HG03159 (cell line): ENCODE measurements at regions not wholly inside any gene's neighbourhood (a gene's known extent, or its start where the extent isn't known, plus 50 kb on each side); places are given as distances from the start of the nearest gene placed in this dataset.
A peak's percentile ranks its signal among the peaks of the same experiment; 100 is the strongest.

Source experiments
- ATAC-seq: cut with Tn5 transposase; IDR thresholded peaks from one replicate; pipeline ENCODE4 v1.9.1; 2021; ENCODE audit warnings: mild to moderate bottlenecking, moderate library complexity; ENCODE audit not compliant: unreplicated experiment

DNA sequence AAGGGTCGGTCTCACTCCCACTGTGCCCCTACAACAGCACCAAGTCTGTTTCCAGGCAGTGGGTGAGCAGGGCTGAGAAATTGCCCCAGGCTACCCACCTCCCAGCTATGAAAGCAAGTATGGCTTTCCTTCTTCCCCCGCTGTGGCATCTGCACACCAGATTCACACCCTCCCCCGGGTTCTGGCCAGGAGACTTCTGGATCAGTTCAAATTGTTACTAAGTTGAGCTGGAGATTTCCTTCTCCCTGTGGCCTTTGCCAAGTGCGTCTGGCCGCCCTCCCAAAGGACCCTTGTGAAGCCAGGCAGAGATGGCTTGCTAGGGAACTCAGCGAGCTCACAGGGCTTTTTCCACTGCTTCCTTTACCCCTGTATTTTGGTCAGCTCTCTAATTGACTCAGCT is 555.4 kb downstream of the SH2D4B start:
- ATAC-seq: no peak

- no peak for ATAC-seq
Observed at GRCh38 chr10:81095238-81095637, 557.5 kb downstream of the SH2D4B start.

DNA sequence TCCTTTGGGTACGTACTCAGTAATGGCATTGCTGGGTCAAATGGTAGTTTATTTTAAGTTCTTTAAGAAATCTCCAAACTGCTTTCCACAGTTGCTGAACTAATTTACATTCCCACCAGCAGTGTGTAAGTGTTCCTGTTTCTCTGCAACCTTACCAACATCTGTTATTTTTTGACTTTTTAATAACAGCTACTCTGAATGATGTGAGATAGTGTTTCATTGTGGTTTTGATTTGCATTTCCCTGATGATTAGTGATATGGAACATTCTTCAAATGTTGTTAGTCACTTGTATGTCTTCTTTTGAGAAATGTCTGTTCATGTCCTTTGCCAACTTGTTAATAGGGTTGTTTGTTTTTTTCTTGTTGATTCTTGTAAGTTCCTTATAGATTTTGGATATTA is 558.9 kb downstream of the SH2D4B start:
- peak; percentile 55 for ATAC-seq

DNA sequence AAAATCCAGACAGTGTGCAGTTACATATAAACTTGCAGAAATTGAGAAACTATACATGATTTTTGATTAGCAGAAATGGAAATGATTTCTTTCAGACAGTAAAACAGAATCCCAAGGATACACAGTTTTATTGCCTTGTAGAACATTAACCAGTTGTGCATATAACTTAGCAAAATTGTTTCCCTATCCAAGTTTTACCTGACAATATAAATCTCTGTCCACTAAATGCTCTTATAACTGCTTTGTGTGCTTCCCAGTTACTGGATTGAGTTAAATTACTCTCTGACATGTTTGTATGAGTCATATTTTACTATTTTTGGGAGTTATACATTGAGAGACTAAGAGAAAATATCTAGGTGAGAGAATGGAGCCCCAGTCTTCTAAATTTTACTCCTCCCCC is 563.4 kb downstream of the SH2D4B start:
- no peak for ATAC-seq

DNA sequence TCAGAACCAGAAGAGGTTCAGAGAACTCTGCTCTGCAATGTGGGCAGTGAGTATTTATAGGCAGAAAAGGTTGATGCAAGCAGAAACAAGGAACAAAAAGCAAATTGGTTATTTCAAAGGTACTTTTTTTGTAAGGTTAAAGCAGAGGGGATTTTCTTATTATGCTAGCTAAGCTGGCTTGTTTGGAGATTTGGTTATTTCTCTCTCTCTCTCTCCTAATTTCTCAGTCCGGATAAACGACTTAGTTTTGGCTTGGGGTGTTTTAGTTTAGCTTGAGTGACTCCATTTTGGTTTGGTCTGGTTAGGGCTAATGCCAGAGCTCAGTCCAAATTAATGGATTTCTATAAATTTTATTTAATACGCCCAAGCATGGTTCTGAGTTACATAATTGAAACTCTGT is 566.8 kb downstream of the SH2D4B start:
- ATAC-seq: no peak

- ATAC-seq: peak; percentile 87
Observed at GRCh38 chr10:81108516-81109199, 571.0 kb downstream of the SH2D4B start.

DNA sequence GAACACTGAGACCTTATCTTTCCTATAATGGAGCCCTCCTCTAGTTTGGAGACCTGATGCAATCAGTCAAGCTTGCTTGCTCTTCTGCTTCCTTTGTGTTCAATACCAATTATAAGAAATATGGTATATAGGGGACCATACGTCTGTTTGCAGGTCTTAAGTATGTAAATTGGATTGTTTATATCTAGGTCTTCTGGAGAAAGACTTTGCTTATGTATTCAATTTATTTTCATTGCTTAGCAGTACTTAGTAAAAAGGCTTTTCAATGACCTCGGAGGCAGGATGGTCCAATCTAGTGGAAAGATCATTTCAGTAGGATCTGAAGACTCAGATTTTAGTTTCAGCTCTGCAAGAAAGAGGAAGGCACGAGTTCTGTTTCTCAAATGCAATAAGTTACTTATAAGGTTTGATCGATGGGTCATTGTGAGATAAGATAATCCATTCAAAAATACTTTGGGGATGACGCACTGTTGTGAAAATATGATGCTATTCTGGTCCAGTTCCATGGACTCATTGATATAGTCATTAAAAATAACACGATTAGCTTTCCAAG is 571.6 kb downstream of the SH2D4B start:
- peak; percentile 30 for ATAC-seq

DNA sequence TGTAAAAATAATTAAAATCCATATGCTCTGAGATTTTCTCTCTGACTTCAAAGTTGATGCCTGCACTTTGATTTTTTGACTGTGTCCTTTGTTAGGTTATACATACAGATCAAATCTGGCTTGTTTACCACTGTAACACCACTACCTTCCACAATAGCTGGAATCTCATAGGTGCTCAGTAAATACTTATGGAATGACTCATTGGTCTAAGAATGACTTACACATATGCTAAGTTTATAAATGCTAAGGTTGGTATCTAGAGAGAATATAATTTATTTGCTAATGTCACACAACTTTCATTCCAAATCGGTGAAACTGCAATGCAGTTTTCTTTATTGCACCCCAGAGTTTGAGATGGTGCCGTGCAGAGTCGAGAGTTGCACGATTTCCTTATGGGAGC is 578.5 kb downstream of the SH2D4B start:
- no peak for ATAC-seq

DNA sequence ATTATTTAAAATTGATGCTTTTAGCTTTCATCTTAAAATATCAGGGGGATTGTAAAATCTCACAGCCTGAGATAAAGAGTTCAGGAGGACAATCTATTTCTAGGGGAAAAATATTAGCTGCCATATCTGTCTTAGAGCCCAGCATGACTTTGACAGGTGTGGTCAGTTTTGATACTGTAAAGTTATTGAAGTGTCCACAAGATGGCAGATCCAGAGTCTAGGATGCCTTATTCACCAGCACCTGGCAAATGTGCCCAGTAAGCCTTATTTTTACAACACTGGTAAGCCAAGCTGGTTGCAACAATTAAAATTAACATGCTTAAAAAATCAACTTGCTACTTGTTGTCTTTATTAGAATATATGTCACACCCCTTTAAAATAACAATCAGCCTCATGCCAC is 579.3 kb downstream of the SH2D4B start:
- ATAC-seq: no peak

DNA sequence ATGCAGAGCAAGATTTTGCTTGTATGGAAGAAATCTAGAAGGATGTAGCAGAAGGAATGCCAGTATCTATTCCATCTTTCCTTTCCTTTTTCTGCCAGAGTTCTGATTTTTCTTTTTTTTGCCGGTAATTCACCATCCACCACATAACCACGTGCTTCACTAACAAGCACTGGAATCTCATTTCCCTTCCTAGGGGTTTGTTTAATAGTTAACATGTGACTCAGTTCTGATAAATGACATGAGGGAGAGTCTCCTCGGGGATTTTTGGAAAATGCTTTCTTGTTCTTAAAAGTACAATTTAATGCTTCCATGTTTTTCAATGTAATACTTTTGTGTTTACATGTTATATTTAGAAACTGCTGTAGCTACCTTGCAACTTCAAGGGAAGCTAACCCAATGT is 590.2 kb downstream of the SH2D4B start:
- ATAC-seq: no peak

DNA sequence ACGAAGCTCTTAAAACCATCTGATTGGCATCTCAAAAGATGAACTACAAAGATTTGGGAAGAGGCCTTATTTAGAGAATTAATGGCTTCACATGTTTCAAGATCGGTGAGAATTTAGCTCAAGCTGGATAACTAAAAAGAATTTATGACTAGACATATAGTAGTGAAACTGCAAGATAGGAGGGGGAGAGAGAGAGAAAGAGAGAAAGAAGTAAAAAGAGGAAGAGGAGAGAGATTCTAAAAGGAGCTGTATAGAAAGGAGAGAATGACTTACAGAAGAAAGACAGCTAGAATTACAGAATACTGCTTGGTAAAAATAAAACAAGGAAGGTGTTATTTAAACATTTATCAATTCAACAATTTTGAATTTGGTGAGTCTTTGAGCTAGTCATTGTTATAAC is 592.3 kb downstream of the SH2D4B start:
- ATAC-seq: no peak

GRCh38 chr10:81135851-81136250 is 598.1 kb downstream of the SH2D4B start:
- peak; percentile 94 for ATAC-seq

- peak; percentile 38 for ATAC-seq
Observed at GRCh38 chr10:81136261-81136660, 598.6 kb downstream of the SH2D4B start.

GRCh38 chr10:81145975-81146374 is 608.3 kb downstream of the SH2D4B start:
- no peak for ATAC-seq

DNA sequence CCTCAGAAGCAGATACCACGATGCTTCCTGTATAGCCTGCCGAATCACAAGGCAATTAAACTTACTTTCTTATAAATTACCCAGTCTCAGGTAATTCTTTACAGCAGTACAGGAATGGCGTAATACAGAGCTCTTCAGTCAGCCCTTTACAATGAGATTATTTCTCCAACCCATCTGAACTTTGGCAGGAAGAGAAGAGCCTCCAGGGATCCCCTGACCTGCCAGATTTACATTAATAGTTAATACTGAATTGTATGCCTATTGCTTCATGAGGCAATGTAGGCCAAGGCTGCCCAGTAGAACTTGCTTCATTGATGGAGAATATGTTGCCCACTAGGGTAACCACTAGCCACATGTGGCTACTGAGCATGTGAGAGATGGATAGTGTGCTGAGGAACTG is 608.7 kb downstream of the SH2D4B start:
- no peak for ATAC-seq

DNA sequence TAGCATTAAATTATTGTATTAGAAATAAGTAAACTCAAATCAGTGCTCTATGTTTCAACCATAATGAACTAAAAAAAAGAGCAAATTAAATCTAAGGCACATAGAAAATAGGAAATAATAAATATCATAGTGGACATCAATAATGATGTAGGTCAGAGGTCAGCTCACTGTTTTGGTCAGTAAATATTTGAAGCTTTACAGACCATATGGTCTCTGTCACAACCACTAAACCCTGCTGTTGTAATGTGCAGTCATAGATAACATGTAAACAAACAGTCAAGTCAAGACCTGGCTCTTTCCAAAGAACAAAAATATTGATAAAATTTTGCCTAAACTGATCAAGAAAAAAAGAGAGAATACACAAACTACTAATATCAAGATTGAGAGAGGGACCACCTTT is 615.0 kb downstream of the SH2D4B start:
- ATAC-seq: no peak

- no peak for ATAC-seq
Observed at GRCh38 chr10:81157681-81158080, 620.0 kb downstream of the SH2D4B start.

- no peak for ATAC-seq
Observed at GRCh38 chr10:81177651-81178244, 640.0 kb downstream of the SH2D4B start.

DNA sequence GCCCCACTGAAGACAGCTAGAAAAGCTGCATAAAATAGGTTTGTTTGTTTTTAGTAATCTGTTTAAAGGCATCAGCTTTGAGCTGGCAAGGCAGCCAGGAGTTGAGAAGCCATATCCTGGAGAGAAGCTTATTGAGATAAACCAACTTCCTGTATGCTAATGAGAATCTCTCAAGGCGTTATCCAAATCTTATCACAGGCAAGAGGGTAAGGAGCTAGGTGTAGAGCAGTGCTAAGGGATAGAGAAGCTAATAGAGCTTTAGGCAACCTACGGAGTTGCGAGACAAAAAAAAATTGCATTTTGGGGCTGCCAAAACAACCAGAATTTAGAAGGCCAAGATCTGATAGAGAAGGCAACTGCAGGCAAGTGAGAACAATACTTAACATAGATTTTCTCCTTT is 641.6 kb downstream of the SH2D4B start:
- no peak for ATAC-seq

GRCh38 chr10:81179805-81180452 is 642.2 kb downstream of the SH2D4B start:
- ATAC-seq: peak; percentile 81

- no peak for ATAC-seq
Observed at GRCh38 chr10:81182296-81182695, 644.6 kb downstream of the SH2D4B start.

GRCh38 chr10:81192221-81192788 is 654.6 kb downstream of the SH2D4B start:
- ATAC-seq: no peak
